ENCODE measurements at regions not wholly inside any gene's neighbourhood (a gene's known extent, or its start where the extent isn't known, plus 50 kb on each side); places are given as distances from the start of the nearest gene placed in this dataset.
A peak's percentile ranks its signal among the peaks of the same experiment; 100 is the strongest.

DNA sequence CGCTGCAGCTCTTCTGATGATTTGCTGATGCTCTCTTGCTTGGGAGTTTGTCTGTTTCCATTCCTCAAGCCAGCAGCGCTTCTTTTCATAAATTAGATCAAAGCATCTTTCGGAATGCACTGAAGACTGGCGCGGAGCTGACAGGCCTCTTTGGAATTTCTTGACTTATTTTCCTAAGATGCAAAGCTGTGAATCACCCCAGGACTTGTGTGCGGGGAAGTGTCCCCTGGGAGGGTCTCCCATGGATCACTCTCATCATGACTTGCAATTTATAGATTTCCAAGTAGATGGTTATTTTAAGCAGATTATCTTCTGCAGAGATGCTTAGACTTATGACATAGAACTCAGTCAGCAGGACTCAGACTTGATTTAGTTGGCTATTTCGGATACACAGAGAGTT lies 467.2 kb downstream of the TCERG1L start:
- POLR2A ChIA-PET = no interaction called here
- Histone ChIP-seq H3K9me3 (ENCODE audit: control extremely low read depth in 1 of 5, control insufficient read depth in 4 of 5, insufficient read depth in 2 of 5, low read depth in 1 of 5, low read length in 4 of 5) (no peaks in the 10 kb centered on the region), H3K36me3 (ENCODE audit: control insufficient read depth in 4 of 4, insufficient read depth in 4 of 4, low read length in 3 of 4) (no peaks in the 10 kb centered on the region), H3K4me3 (ENCODE audit: control insufficient read depth in 1 of 7, extremely low read depth in 1 of 7, insufficient read depth in 4 of 7, low read depth in 2 of 7, low read length in 6 of 7) (no peak overlapping the region), H3K27ac (ENCODE audit: insufficient read depth in 1 of 2, low read depth in 1 of 2, low read length in 2 of 2, poor library complexity in 1 of 2, severe bottlenecking in 2 of 2) (no peak overlapping the region), H3K4me1 (ENCODE audit: control extremely low read depth in 1 of 4, control insufficient read depth in 4 of 4, insufficient read depth in 4 of 4, low read length in 3 of 4) (no peaks in the 10 kb centered on the region), H3K27me3 (replicated peaks in 2 of 5; ENCODE audit: control insufficient read depth in 4 of 5, insufficient read depth in 5 of 5, low read length in 4 of 5) (peaks cover 0 to 3% (median 0%) of the 10 kb centered on the region in 5 experiments)
- CTCF ChIA-PET = no interaction called here
- no peak for DNase-seq
- 78% methylated on average over 5 of the region's 7 CpGs for WGBS (ENCODE audit: insufficient coverage)

DNA sequence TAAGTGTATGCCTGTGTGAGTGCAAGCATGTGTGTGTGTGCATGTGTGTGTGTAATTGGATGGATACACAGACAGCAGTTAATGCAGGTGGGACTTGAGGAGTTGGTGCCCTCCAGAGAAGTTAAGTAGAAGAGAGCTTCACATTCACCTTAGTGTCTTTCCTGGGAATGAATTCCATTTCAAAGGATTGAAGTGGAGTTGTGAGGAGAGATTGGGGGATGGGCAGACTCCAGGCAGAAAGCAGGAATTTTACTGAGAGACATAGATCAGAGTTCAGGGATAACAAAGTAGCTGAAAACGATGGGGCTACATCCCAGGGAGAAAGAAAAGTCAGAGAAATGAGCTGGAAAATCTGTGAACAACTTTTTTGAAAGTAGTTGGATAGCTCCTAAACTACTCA lies 464.4 kb downstream of the TCERG1L start:
- no peak overlapping the region for H3K27ac ChIP-seq (ENCODE audit: insufficient read depth in 1 of 2, low read depth in 1 of 2, low read length in 2 of 2, poor library complexity in 1 of 2, severe bottlenecking in 2 of 2)
- peaks cover 0 to 5% (median 0%) of the 10 kb centered on the region in 5 experiments for H3K9me3 ChIP-seq (ENCODE audit: control extremely low read depth in 1 of 5, control insufficient read depth in 4 of 5, insufficient read depth in 2 of 5, low read depth in 1 of 5, low read length in 4 of 5)
- H3K36me3 ChIP-seq (ENCODE audit: control insufficient read depth in 4 of 4, insufficient read depth in 4 of 4, low read length in 3 of 4) = no peaks in the 10 kb centered on the region
- no peaks in the 10 kb centered on the region for H3K4me1 ChIP-seq (ENCODE audit: control extremely low read depth in 1 of 4, control insufficient read depth in 4 of 4, insufficient read depth in 4 of 4, low read length in 3 of 4)
- peaks cover 0 to 2% (median 0%) of the 10 kb centered on the region in 5 experiments for H3K27me3 ChIP-seq (replicated peaks in 2 of 5; ENCODE audit: control insufficient read depth in 4 of 5, insufficient read depth in 5 of 5, low read length in 4 of 5)
- DNase-seq = no peak
- 40% methylated on average over 1 of the region's 1 CpG for WGBS (ENCODE audit: insufficient coverage)
- no peak overlapping the region for H3K4me3 ChIP-seq (ENCODE audit: control insufficient read depth in 1 of 7, extremely low read depth in 1 of 7, insufficient read depth in 4 of 7, low read depth in 2 of 7, low read length in 6 of 7)
- POLR2A ChIA-PET = no interaction called here
- CTCF ChIA-PET = no interaction called here

DNA sequence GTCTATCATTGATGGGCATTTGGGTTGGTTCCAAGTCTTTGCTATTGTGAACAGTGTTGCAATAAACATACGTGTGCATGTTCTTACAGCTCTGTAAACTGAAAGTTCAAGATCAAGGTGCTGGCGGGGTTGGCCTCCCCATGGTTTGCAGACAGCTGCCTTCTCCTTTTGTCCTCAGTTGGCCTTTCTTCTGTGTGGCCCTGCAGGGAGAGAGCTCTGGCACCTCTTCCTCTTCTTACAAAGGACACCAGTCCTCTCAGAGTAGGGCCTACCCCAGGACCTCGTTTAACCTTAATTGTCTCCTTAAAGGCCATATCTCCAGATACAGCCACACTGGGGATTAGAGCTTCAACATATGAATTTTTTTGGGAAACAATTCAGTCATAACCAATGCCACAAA lies 462.7 kb downstream of the TCERG1L start:
- Histone ChIP-seq H3K4me1 (ENCODE audit: control extremely low read depth in 1 of 4, control insufficient read depth in 4 of 4, insufficient read depth in 4 of 4, low read length in 3 of 4) (no peaks in the 10 kb centered on the region), H3K36me3 (ENCODE audit: control insufficient read depth in 4 of 4, insufficient read depth in 4 of 4, low read length in 3 of 4) (no peaks in the 10 kb centered on the region), H3K9me3 (ENCODE audit: control extremely low read depth in 1 of 5, control insufficient read depth in 4 of 5, insufficient read depth in 2 of 5, low read depth in 1 of 5, low read length in 4 of 5) (peaks cover 0 to 15% (median 0%) of the 10 kb centered on the region in 5 experiments), H3K27ac (ENCODE audit: insufficient read depth in 1 of 2, low read depth in 1 of 2, low read length in 2 of 2, poor library complexity in 1 of 2, severe bottlenecking in 2 of 2) (no peak overlapping the region), H3K27me3 (replicated peaks in 2 of 5; ENCODE audit: control insufficient read depth in 4 of 5, insufficient read depth in 5 of 5, low read length in 4 of 5) (peaks cover 0 to 2% (median 0%) of the 10 kb centered on the region in 5 experiments), H3K4me3 (ENCODE audit: control insufficient read depth in 1 of 7, extremely low read depth in 1 of 7, insufficient read depth in 4 of 7, low read depth in 2 of 7, low read length in 6 of 7) (no peak overlapping the region)
- 100% methylated on average over 3 of the region's 3 CpGs for WGBS (ENCODE audit: insufficient coverage)
- ChIA-PET POLR2A (no interaction called here), CTCF (no interaction called here)
- DNase-seq = no peak

DNA sequence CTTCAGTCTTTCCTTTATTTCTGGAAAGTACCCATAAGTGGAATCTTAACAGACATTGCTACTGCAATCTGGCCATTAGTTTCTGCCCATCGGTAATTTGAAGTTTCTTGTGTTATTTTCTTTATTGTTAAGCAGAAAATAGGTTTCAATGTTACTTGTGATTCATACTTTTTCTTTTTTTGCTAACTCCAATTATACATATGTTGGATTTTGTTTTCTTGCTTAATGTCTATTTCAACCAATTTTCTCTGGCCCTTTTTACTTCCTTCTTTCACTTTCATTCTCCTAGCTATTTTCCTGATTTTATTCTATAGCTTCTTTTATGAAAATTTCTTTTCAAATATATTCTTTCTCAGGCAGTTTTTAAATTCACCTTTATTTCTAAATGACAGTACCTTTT lies 457.4 kb downstream of the TCERG1L start:
- CTCF ChIA-PET = no interaction called here
- no CpG with 5 or more reads among the region's 1 CpG for WGBS (ENCODE audit: insufficient coverage)
- no peaks in the 10 kb centered on the region for H3K4me1 ChIP-seq (ENCODE audit: control extremely low read depth in 1 of 4, control insufficient read depth in 4 of 4, insufficient read depth in 4 of 4, low read length in 3 of 4)

DNA sequence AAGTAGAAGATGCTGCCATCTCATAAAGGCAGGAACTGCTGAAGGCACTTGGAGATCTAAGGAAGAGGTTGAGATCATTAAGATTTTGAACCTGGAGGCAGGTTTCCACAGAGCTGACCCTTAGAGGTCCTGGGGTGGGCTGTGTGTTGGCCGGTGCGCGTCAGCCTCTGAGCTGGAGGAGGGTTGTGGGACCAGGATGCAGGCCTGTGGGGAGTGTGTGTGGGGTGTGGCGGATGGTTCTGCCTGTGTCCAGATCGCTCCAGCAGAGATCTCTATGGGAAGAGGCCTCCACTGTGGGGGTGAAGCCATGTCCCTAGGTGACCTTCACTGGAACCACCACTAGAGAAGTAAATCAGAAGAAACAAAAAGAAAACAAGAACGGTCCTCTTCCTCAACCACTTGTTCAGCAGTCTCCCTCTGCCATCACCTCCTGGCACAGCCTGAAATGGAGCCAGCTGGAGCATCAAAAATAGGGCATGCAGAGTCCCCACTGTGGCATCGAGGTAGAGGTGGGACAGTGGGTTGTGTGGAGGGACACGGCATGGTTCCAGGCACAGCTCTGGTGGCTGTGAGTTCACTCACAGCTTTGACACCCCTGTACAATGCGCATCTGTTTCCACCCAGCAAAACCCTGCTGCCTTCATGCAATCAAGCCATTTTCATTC lies 453.8 kb downstream of the TCERG1L start:
- no peaks in the 10 kb centered on the region for H3K4me1 ChIP-seq (ENCODE audit: control extremely low read depth in 1 of 4, control insufficient read depth in 4 of 4, insufficient read depth in 4 of 4, low read length in 3 of 4)

More for the DNA sequence above, 457.4 kb downstream of the TCERG1L start:
- POLR2A ChIA-PET = no interaction called here
- Histone ChIP-seq H3K9me3 (ENCODE audit: control extremely low read depth in 1 of 5, control insufficient read depth in 4 of 5, insufficient read depth in 2 of 5, low read depth in 1 of 5, low read length in 4 of 5) (peaks cover 0 to 38% (median 2%) of the 10 kb centered on the region in 5 experiments), H3K4me3 (ENCODE audit: control insufficient read depth in 1 of 7, extremely low read depth in 1 of 7, insufficient read depth in 4 of 7, low read depth in 2 of 7, low read length in 6 of 7) (no peak overlapping the region), H3K27me3 (replicated peaks in 2 of 5; ENCODE audit: control insufficient read depth in 4 of 5, insufficient read depth in 5 of 5, low read length in 4 of 5) (no peaks in the 10 kb centered on the region), H3K36me3 (ENCODE audit: control insufficient read depth in 4 of 4, insufficient read depth in 4 of 4, low read length in 3 of 4) (no peaks in the 10 kb centered on the region), H3K27ac (ENCODE audit: insufficient read depth in 1 of 2, low read depth in 1 of 2, low read length in 2 of 2, poor library complexity in 1 of 2, severe bottlenecking in 2 of 2) (no peak overlapping the region)
- peak in 2 of 3 donors; percentile 1 to 2 for DNase-seq

DNA sequence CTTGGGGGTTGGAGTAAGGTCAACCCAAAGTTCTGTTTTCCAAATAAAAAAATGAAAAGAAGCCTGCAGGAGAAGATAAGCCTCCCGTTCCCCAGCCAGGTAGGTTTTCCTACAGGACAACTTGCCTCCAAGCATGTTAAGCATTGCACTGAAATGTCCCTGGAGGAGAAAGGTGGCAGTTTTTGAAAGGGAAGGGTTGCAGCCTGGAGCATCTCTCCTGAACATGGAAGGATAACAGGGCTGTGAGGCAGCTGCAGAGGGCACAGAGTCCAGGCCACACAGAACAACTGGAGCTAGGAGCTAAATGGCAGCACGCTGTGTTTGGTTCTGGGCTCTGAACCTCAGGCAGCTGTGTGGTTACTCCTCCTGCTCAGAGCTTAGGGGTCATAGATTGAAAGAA lies 452.9 kb downstream of the TCERG1L start:
- ChIA-PET POLR2A (no interaction called here), CTCF (no interaction called here)
- H3K27me3 ChIP-seq (replicated peaks in 2 of 5; ENCODE audit: control insufficient read depth in 4 of 5, insufficient read depth in 5 of 5, low read length in 4 of 5) = no peaks in the 10 kb centered on the region
- no peak for DNase-seq
- no peak overlapping the region for H3K4me3 ChIP-seq (ENCODE audit: control insufficient read depth in 1 of 7, extremely low read depth in 1 of 7, insufficient read depth in 4 of 7, low read depth in 2 of 7, low read length in 6 of 7)
- H3K4me1 ChIP-seq (ENCODE audit: control extremely low read depth in 1 of 4, control insufficient read depth in 4 of 4, insufficient read depth in 4 of 4, low read length in 3 of 4) = no peaks in the 10 kb centered on the region
- H3K27ac ChIP-seq (ENCODE audit: insufficient read depth in 1 of 2, low read depth in 1 of 2, low read length in 2 of 2, poor library complexity in 1 of 2, severe bottlenecking in 2 of 2) = no peak overlapping the region
- H3K36me3 ChIP-seq (ENCODE audit: control insufficient read depth in 4 of 4, insufficient read depth in 4 of 4, low read length in 3 of 4) = no peaks in the 10 kb centered on the region
- peaks cover 0 to 25% (median 0%) of the 10 kb centered on the region in 5 experiments for H3K9me3 ChIP-seq (ENCODE audit: control extremely low read depth in 1 of 5, control insufficient read depth in 4 of 5, insufficient read depth in 2 of 5, low read depth in 1 of 5, low read length in 4 of 5)
- WGBS (ENCODE audit: insufficient coverage) = 52% methylated on average over 2 of the region's 2 CpGs

More for the DNA sequence above, 453.8 kb downstream of the TCERG1L start:
- Histone ChIP-seq H3K9me3 (ENCODE audit: control extremely low read depth in 1 of 5, control insufficient read depth in 4 of 5, insufficient read depth in 2 of 5, low read depth in 1 of 5, low read length in 4 of 5) (peaks cover 0 to 33% (median 0%) of the 10 kb centered on the region in 5 experiments), H3K27me3 (replicated peaks in 2 of 5; ENCODE audit: control insufficient read depth in 4 of 5, insufficient read depth in 5 of 5, low read length in 4 of 5) (no peaks in the 10 kb centered on the region), H3K27ac (ENCODE audit: insufficient read depth in 1 of 2, low read depth in 1 of 2, low read length in 2 of 2, poor library complexity in 1 of 2, severe bottlenecking in 2 of 2) (no peak overlapping the region), H3K4me3 (ENCODE audit: control insufficient read depth in 1 of 7, extremely low read depth in 1 of 7, insufficient read depth in 4 of 7, low read depth in 2 of 7, low read length in 6 of 7) (no peak overlapping the region), H3K36me3 (ENCODE audit: control insufficient read depth in 4 of 4, insufficient read depth in 4 of 4, low read length in 3 of 4) (no peaks in the 10 kb centered on the region)
- DNase-seq = no peak
- WGBS (ENCODE audit: insufficient coverage) = 91% methylated on average over 5 of the region's 9 CpGs
- POLR2A ChIA-PET = no interaction called here
- CTCF ChIA-PET = no interaction called here

DNA sequence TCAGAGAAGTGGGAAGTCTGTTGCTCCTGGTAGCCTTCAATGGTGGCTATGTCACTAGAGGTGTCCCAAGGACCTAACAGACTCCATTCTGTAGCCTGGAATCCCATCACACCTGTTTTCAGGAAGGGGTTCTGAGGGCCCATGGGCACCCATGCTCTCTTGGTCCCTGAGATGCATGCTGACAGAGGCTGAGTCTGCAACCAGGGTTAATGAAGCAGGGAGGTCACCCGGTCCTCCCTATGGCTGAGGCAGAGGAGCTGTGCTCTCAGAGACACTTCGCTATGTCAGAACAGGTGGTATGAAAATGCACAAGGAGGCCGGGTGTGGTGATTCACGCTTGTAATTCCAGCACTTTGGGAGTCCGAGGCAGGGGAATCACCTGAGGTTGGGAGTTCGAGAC lies 452.1 kb downstream of the TCERG1L start:
- Histone ChIP-seq H3K4me3 (ENCODE audit: control insufficient read depth in 1 of 7, extremely low read depth in 1 of 7, insufficient read depth in 4 of 7, low read depth in 2 of 7, low read length in 6 of 7) (no peak overlapping the region), H3K4me1 (ENCODE audit: control extremely low read depth in 1 of 4, control insufficient read depth in 4 of 4, insufficient read depth in 4 of 4, low read length in 3 of 4) (no peaks in the 10 kb centered on the region), H3K36me3 (ENCODE audit: control insufficient read depth in 4 of 4, insufficient read depth in 4 of 4, low read length in 3 of 4) (no peaks in the 10 kb centered on the region), H3K9me3 (ENCODE audit: control extremely low read depth in 1 of 5, control insufficient read depth in 4 of 5, insufficient read depth in 2 of 5, low read depth in 1 of 5, low read length in 4 of 5) (peaks cover 0 to 17% (median 0%) of the 10 kb centered on the region in 5 experiments), H3K27ac (ENCODE audit: insufficient read depth in 1 of 2, low read depth in 1 of 2, low read length in 2 of 2, poor library complexity in 1 of 2, severe bottlenecking in 2 of 2) (no peak overlapping the region), H3K27me3 (replicated peaks in 2 of 5; ENCODE audit: control insufficient read depth in 4 of 5, insufficient read depth in 5 of 5, low read length in 4 of 5) (no peaks in the 10 kb centered on the region)
- CTCF ChIA-PET = no interaction called here
- DNase-seq = no peak
- WGBS (ENCODE audit: insufficient coverage) = 92% methylated on average over 5 of the region's 6 CpGs
- POLR2A ChIA-PET = no interaction called here
